HG02798 (cell line): ENCODE measurements at regions not wholly inside any gene's neighbourhood (a gene's known extent, or its start where the extent isn't known, plus 50 kb on each side); places are given as distances from the start of the nearest gene placed in this dataset.
"Not testable (repeated sequence)": the region's sequence is repeated elsewhere in the genome, so short reads cannot be mapped to it uniquely, and the experiment has no call there.

Experiments
- ATAC-seq: cut with Tn5 transposase; IDR thresholded peaks from one replicate; pipeline ENCODE4 v1.9.1; 2021; ENCODE audit warnings: mild to moderate bottlenecking; ENCODE audit not compliant: unreplicated experiment, poor library complexity

DNA sequence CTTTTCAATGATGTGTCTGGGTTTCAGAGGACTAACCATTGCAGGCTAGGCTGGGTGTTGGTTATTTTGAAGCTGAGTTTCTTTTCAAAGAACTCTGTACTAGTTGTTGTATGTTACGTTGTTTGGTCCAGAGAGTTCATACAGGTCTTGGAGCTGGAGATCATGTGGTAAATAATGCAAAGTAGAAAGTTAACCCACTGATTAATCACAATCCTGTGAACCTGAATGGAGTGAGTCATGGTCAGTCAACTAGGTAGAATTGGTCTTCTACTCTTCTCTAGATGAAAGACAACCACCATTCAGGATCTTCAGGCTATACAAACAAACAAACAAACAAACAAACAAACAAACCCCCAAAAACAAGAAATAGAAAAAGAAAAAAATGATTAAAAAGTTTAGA is 388.9 kb upstream of the ACTBL2 start:
- no peak for ATAC-seq

DNA sequence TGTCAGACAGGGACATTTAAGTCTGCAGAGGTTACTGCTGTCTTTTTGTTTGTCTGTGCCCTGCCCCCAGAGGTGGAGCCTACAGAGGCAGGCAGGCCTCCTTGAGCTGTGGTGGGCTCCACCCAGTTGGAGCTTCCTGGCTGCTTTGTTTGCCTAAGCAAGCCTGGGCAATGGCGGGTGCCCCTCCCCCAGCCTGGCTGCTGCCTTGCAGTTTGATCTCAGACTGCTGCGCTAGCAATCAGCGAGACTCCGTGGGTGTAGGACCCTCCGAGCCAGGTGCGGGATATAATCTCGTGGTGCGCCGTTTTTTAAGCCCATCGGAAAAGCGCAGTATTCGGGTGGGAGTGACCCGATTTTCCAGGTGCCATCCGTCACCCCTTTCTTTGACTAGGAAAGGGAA is 387.7 kb upstream of the ACTBL2 start:
- not testable (repeated sequence) for ATAC-seq

DNA sequence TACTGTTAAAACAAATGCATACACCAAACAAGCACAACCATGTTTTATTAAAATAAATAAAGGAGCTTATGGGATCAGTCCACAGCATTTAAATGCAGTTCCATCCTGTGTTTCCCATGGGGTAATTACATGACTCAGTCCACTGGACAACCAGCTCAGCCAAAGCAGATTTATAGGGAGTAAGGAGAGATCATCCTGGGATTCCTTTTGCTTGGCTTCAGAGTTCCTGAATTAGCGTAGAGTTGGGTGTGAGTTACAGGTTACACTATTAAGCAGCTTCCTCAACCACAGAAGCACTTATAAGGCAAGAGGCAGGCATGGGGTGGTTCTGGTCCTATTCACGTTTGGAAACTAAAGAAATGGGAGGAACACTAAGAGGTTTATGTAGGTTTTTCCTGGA is 381.1 kb upstream of the ACTBL2 start:
- ATAC-seq, result no peak

DNA sequence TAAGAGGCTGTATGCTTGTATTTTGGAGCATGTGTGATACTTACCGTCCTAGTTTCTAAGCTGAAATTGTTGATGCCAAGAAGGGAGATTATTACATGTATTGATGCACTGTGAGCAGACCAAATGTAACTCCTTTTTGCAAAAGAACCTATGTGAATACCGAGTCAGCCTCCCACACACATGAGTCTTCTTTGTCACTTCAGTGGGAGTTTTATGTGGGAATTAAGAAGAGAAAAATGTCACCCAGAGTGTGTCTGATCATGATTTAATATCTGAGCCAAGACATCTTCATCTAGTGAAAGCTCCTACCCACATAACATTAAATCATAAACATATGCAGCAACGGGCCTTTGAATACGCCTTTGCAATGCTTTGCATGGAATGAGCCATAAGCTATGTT is 380.3 kb upstream of the ACTBL2 start:
- ATAC-seq, result no peak

DNA sequence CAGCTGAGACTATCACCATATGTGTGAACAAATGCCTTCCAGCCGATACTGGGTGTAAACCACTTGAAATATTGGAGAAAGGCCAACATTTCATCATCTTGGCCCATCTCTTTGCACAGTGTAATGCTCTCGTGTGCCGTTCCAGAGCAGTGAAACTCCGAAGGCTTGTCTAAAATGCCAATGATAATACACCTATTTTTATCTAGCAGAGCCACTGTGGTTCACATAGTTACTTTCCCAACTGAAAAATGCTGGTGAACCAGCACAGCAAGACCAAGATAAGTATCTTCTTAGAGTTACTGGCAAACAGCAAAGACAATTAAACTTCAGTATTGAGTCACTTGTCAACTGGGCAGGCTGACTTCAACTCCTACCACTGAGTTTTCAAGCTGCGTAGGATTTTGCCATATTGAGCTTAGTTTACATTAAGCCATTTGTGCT is 379.9 kb upstream of the ACTBL2 start:
- ATAC-seq, result no peak

DNA sequence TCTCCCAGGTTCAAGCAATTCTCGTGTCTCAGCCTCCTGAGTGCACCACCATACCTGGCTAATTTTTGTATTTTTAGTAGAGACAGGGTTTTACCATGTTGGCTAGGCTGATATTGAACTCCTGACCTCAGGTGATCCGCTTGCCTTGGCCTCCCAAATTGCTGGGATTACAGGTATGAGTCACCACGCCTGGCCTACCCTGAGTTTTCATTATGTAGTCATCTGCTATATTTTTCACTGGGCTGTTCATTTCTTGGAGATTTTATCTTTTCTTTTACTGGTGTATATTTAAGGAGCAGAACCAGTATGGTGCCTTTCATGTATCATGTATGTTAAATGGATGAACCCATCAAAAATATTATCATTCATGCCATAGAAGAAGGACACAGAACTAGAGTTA is 377.0 kb upstream of the ACTBL2 start:
- ATAC-seq, result no peak

DNA sequence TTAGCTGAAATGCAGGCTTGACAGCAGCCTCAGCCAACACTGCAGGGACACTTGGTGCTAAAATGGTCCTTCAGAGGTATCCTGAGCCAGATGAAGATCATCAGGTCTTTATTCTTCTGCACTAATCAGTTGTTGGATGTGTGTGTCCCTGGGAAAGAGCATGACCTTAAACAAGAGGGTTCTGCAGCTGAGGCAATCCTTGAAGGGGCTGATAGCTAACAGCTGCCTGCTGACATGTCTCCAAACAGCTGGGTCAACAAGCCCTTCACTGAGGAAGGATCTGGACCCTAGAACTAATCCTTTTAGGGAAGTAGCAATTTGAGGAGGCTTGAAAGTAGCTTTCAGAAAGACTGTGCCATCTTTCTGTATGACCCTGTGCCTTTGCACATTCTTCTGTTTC is 376.3 kb upstream of the ACTBL2 start:
- no peak for ATAC-seq

DNA sequence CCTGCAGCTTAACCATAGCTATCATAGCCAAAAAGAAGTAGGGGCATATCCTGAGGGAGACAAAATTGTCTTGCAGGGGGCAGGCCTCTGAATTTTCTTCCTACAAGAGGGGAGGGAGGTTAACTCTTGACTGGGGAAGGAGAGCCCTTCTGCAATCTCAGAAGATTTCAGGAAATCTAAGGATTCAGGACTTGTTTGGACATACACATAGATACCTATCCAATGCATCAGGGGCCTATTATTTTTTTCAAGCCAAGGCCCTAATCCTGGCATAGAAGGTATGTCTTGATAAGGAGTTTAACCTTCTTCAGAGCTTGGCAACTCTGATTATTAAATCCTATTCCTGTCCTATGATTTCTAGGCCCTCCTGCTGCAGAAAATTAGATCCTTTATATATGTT is 375.1 kb upstream of the ACTBL2 start:
- no peak for ATAC-seq

DNA sequence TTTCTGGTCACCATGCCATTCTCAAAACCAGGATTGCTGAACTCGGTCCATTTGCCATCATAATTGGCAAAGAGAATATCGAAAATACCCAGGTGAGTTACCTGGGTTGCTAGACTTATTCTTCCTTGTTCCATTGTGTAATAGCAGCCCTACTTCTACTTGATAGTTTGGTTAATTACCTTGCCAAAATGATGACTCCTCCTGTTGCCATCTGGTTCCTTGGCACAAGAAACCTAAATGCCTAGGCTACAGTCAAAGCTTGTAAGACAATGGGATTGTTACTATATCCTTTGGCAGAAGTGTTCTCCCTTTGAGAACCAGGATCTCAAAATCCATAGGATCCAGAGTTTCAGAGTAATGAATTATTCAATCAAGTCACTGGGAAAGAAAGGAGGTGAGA is 373.2 kb upstream of the ACTBL2 start:
- no peak for ATAC-seq

DNA sequence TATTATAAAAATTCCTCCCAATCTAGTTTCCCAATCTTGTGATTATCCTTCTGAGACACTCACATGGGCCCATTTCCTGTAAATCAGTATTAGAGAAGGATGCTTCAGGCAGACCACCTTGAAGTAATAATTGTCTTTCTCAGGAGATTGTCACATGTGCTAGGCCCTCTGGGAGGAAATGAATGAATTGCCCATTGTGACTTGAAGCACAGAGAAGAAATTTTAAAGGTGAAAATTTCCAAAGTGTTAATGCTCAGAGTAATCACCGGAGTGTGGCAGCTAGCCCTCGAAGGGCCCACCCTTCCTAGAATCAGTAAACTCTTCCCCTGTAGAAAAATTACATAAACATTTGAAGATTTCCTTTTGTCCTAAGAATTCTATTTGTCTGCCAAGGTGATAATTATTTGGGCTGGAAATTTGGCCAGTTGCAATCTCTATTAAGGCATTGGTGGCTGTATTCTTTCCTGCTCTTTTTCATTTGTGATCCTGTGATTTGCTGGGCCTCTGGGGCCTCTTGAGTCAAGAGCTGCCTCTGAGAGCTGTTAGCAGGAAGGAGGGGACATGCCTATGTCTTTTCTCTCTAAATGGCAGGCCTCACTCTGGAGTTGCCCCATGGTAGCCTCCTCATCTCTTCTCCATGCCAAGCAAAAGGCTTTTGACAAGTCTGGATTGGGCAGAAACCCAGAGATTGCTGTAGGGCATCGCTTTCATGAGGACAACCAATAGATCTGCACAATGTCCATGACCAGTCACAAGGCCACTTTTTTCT is 371.5 kb upstream of the ACTBL2 start:
- no peak for ATAC-seq

DNA sequence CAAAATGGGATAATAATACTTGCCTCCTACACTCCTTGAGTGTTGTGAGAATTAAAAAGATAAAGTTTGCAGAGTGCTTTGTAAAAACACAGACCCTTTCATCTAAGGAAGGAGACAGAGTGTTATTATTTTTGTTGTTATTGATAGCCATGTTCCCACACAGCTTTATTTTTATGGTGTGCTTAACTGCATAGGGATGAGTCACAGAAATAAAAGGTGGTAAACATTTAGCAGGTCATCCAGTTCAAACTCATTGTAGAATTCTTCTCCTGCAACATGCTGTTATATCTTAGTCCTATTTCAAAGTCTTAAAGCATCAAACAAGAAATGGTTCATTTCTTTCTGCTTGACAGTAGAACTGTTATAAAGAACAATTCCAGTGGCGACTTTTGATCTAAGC is 367.5 kb upstream of the ACTBL2 start:
- no peak for ATAC-seq

DNA sequence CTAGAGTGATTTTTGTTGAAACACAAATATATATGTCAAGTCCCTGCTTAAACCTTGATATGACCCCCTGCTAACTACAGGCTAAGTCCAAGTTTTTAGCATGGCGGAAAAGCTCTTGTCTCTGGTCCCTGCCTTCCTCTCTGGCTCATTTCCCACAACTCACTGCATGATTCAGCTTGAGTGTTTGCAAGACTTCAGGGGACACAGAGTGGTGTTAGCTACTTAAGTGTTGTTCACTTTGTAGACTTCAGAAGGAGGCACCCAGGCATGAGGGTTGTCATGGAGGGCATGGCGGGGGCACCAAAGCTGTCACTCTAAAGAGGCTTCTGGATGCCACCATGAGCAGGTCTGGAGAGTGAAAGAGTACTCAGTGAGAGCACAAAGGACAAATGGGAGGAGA is 362.4 kb upstream of the ACTBL2 start:
- no peak for ATAC-seq

DNA sequence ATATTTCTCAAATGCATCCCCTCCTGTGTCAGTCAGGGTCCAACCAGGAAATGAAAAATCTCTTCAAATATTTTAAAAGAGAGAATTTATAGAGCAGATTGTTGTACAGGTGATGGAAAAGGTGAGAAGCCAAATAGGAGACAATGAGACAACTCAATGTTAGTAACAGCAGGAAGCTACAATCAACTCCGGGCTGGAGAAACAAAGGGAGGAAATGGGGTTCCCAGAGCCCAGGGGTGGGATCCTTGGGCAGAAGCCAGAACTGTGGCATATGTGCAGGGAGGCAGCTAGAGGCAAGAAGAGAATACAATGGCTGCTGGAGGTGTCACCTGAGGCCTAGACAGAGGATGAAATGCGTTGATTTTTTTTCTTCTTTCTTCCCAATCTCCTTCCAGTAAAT is 361.8 kb upstream of the ACTBL2 start:
- no peak for ATAC-seq

DNA sequence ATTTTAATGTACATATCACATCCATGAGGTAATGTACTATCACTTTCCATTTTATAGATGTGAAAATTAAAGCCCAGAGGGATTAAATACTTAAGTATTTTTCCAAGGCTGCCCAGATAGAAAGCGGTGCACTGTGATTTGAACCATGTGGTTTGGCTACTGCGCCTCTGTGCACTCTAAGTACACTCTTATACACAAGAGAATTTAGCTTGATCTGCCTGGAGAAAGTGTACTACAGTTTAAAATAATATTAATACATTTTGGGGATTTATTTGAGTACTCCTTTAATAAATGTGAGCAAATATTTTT is 360.4 kb upstream of the ACTBL2 start:
- ATAC-seq, result no peak

DNA sequence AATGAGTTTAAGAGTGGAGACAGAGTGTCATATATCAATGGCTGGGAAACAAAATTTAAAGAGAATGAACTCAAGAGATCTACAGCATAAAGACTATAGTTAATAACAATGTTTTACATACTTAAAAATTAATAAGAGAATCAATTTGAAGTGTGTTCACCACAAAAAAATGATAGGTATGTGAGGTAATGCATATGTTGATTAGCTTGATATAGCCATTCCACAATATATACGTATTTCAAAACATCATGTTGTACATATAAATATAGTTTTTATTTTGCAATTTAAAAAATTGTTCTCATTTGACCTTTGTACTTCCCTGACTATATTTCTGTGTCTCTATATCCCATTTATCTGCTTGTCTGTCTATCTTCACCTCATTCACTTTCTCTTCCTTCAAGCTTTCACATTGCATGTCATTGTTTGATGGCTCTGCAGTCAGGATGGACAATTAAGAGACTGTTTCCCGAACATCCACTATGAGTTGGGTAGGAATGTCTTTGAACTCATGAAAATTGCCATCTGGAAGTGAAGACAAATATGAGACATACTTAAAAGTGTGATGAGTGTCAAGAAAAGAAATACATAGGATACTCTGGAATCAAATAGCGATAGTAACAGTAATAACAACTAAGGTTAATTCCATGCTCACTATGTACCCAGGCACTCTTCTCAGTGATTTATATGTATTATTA is 359.9 kb upstream of the ACTBL2 start:
- no peak for ATAC-seq

DNA sequence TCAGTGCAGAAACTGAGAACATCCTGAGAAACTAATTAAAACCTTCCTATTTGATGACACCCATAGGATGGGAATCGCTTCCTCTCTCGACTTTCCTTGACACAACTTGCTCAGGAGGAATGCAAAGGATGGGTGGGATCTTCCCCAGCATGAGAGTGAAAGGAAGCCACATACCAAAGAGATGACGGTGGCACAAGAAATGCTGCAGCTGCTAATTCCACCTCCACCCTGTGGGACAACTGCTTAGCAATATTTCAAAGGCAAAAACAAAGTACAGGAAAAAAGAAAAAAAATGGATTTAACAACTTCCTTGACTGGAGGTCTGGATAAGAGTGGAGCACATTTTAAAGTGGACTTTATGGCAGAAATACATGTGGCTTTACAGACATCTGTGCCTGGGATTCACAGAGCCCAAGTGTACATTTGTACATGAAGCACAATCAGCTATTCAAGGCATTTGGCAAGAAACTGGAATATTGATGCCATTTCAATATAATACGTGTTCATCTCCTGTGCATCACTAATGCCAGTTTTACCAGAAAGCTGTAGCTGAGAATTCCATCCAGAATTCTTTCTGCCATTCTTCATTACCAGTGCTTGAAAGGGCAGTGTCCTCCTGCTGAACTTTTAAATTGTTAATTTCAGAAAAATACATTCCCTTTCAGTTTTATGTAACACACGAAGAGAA is 359.2 kb upstream of the ACTBL2 start:
- ATAC-seq, result no peak

DNA sequence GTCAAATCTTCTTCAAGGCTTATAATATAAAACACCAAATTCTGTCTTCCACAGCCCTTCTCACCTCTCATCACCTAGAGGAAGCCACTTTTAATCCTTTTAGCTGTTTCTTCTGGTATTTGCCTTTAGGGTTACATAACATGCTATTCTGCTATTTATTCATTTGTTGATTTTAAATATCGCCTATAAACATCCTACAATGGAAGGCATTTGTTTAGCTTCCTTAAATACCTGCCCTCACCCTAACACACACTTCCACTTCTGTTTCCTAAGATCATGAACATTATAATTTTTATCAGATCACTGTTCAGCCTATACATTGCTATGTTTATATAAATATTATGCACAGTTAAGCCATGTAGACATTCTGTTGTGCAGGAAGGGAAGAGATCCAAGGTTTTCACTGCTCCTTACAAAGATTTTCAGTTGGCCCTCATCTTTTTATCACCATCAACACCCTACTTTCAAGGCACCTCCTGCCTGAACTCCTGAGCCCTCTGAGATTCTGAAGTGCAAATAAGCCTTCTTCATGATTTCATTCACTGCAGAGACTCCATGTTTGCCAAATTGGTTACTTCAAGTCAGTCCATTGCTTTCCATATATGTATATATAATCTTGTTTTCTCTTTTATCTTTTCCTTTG is 356.9 kb upstream of the ACTBL2 start:
- ATAC-seq, result no peak

DNA sequence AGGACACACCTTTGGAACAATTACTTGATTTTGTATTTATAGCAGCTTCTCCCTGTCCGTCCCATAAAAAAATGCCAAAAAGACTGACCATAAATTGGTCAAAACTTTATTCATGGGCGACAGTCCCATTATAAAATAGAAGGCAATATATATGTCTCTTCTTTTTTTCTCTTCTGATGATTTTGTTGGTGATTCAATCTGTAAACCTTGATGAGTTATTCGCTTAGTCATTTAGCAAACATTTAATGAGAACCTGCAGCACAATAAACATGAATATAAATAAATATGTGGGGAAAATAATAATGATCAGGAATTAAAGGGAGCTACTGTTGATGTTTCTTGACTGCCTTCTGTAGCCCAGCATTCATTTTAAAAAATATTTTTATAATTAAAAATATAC is 356.4 kb upstream of the ACTBL2 start:
- ATAC-seq, result no peak

DNA sequence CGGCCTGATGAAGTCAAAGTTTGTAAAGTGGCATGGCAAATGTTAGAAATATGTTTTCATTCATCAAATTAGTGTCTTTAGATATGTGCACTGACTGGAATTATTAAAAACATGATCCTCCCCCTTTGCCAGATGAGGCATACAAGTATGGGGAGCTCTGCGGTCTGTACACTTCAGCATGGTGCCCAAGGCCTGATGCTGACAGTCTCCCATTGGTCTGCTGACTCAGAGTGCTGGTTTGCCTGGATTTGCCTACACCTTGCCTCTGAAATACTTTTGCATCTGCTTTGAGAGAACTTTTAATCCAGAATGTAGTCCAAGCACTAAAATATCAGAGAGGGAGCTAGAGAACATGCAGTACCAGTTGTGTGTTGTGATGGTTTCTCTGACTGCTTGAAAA is 354.3 kb upstream of the ACTBL2 start:
- ATAC-seq, result no peak

DNA sequence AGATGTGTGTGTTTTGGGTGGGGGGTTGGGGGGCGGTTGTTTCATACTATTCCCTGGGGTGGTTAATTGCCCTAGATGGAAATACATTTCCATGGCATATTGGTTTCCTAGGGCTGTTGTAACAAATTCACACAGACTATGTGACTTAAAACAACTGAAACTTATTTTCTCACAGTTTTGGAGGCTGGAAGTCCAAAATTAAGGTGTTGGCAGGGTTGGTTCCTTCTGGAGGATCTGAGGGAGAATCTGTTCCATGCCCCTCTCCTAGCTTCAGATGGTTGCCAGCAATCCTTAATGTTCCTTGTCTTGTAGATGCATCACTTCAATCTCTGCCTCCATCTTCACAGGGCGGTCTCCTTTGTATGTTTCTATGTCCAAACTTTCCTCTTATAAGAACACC is 353.7 kb upstream of the ACTBL2 start:
- ATAC-seq, result no peak
